WTC11 (cell line): ENCODE measurements at regions not wholly inside any gene's neighbourhood (a gene's known extent, or its start where the extent isn't known, plus 50 kb on each side); places are given as distances from the start of the nearest gene placed in this dataset.

ENCODE experiments used
- ATAC-seq: fragments of 200-7000 bp; cut with Tn5 transposase; 2 replicates; pipeline ENCODE4 v1.10.0; 2021; ENCODE audit warnings: mild to moderate bottlenecking, moderate library complexity
- CTCF ChIA-PET: fragments of 300-600 bp; sonication (Branson Sonifier 250); formaldehyde crosslinking; loops from one replicate; lab custom pipeline; 2021; ENCODE audit warnings: antibody characterized with exemption; lab: Charles Lee
- POLR2A ChIA-PET: fragments of 350-600 bp; sonication (Branson Sonifier 250); formaldehyde crosslinking; loops from one replicate; lab custom pipeline; 2021; ENCODE audit warnings: antibody characterized with exemption; lab: Charles Lee
- DNase-seq: peaks from one replicate; pipeline ENCODE4 v3.0.0; 2021; ENCODE audit warnings: low spot score
- H3K27ac Mint-ChIP-seq: 2 replicates; pipeline ENCODE4 v1.8.0; 2021; ENCODE audit warnings: mixed read lengths
- H3K27me3 Mint-ChIP-seq: 2 replicates; pipeline ENCODE4 v1.8.0; 2021; ENCODE audit warnings: low read depth, mild to moderate bottlenecking, moderate library complexity, mixed read lengths
- H3K36me3 Mint-ChIP-seq: 2 replicates; pipeline ENCODE4 v1.8.0; 2021; ENCODE audit warnings: mixed read lengths
- H3K4me1 Mint-ChIP-seq: 2 replicates; pipeline ENCODE4 v1.8.0; 2022; ENCODE audit warnings: mixed read lengths
- H3K4me3 Mint-ChIP-seq: 2 replicates; pipeline ENCODE4 v1.8.0; 2021; ENCODE audit warnings: mild to moderate bottlenecking, moderate library complexity, mixed read lengths
- H3K9me3 Mint-ChIP-seq: 2 replicates; pipeline ENCODE4 v1.8.0; 2021; ENCODE audit warnings: mixed read lengths
- ATF2 ChIP-seq: sonication (generic); formaldehyde crosslinking; IDR thresholded peaks from 2 replicates; pipeline ENCODE4 v1.8.1; 2022; ENCODE audit warnings: low read depth, missing genetic modification reagents, borderline replicate concordance
- ATF3 ChIP-seq: sonication (generic); formaldehyde crosslinking; conservative IDR thresholded peaks from 2 replicates; pipeline ENCODE4 v1.8.1; 2022; ENCODE audit warnings: mild to moderate bottlenecking, missing genetic modification reagents
- ATF6 ChIP-seq: sonication (generic); formaldehyde crosslinking; IDR thresholded peaks from 2 replicates; pipeline ENCODE4 v1.8.1; 2023; ENCODE audit warnings: mild to moderate bottlenecking, missing genetic modification reagents
- ESRRA ChIP-seq: sonication (generic); formaldehyde crosslinking; IDR thresholded peaks from 2 replicates; pipeline ENCODE4 v1.8.1; 2022; ENCODE audit warnings: mild to moderate bottlenecking, missing genetic modification reagents, borderline replicate concordance
- ETV6 ChIP-seq: sonication (generic); formaldehyde crosslinking; IDR thresholded peaks from 2 replicates; pipeline ENCODE4 v1.8.1; 2022; ENCODE audit warnings: mild to moderate bottlenecking, missing genetic modification reagents
- FOXK1 ChIP-seq: sonication (generic); formaldehyde crosslinking; IDR thresholded peaks from 2 replicates; pipeline ENCODE4 v1.8.0; 2022; ENCODE audit warnings: mild to moderate bottlenecking, moderate library complexity, missing genetic modification reagents
- IRF2 ChIP-seq: sonication (generic); formaldehyde crosslinking; IDR thresholded peaks from 2 replicates; pipeline ENCODE4 v1.8.0; 2022; ENCODE audit warnings: low read depth, missing genetic modification reagents, borderline replicate concordance
- JUN ChIP-seq: sonication (generic); formaldehyde crosslinking; IDR thresholded peaks from 2 replicates; pipeline ENCODE4 v1.8.0; 2023; ENCODE audit warnings: mild to moderate bottlenecking, missing genetic modification reagents
- MAX ChIP-seq: sonication (generic); formaldehyde crosslinking; IDR thresholded peaks from 2 replicates; pipeline ENCODE4 v1.8.0; 2022; ENCODE audit warnings: mild to moderate bottlenecking, missing genetic modification reagents
- NFE2L1 ChIP-seq: sonication (generic); formaldehyde crosslinking; IDR thresholded peaks from 2 replicates; pipeline ENCODE4 v1.8.1; 2023; ENCODE audit warnings: missing genetic modification reagents
- NFYB ChIP-seq: sonication (generic); formaldehyde crosslinking; conservative IDR thresholded peaks from 2 replicates; pipeline ENCODE4 v1.8.0; 2022; ENCODE audit warnings: low read depth, missing genetic modification reagents
- NR3C1 ChIP-seq: sonication (generic); formaldehyde crosslinking; conservative IDR thresholded peaks from 2 replicates; pipeline ENCODE4 v1.8.1; 2023; ENCODE audit warnings: low read depth, mild to moderate bottlenecking, missing genetic modification reagents
- OVOL2 ChIP-seq: fragments of 250-450 bp; sonication (Bioruptor Pico); IDR thresholded peaks from 2 replicates; pipeline ENCODE4 v1.9.0; 2021; ENCODE audit warnings: mild to moderate bottlenecking, borderline replicate concordance
- PRDM15 ChIP-seq: sonication (generic); formaldehyde crosslinking; IDR thresholded peaks from 2 replicates; pipeline ENCODE4 v1.8.0; 2022; ENCODE audit warnings: missing genetic modification reagents
- RELA ChIP-seq: sonication (generic); formaldehyde crosslinking; IDR thresholded peaks from 2 replicates; pipeline ENCODE4 v1.8.1; 2022; ENCODE audit warnings: missing genetic modification reagents, mild to moderate bottlenecking, borderline replicate concordance
- SMAD4 ChIP-seq: sonication (generic); formaldehyde crosslinking; IDR thresholded peaks from 2 replicates; pipeline ENCODE4 v1.8.0; 2022; ENCODE audit warnings: mild to moderate bottlenecking, missing genetic modification reagents
- TEAD1 ChIP-seq: sonication (generic); formaldehyde crosslinking; IDR thresholded peaks from 2 replicates; pipeline ENCODE4 v1.8.0; 2022; ENCODE audit warnings: mild to moderate bottlenecking, missing genetic modification reagents
- USF1 ChIP-seq: sonication (generic); formaldehyde crosslinking; IDR thresholded peaks from 2 replicates; pipeline ENCODE4 v1.8.0; 2022; ENCODE audit warnings: mild to moderate bottlenecking, missing genetic modification reagents
- ZMAT4 ChIP-seq: fragments of 250-450 bp; sonication (Bioruptor Pico); IDR thresholded peaks from 2 replicates; pipeline ENCODE4 v1.9.0; 2021; ENCODE audit warnings: mild to moderate bottlenecking
- ZNF219 ChIP-seq: sonication (generic); formaldehyde crosslinking; IDR thresholded peaks from 2 replicates; pipeline ENCODE4 v1.8.0; 2023; ENCODE audit warnings: missing genetic modification reagents, mild to moderate bottlenecking, borderline replicate concordance

GRCh38 chr15:53395871-53396270, 363.6 kb downstream of the WDR72 start (continued):
- TF ChIP-seq ESRRA (CRISPR knock-in tag) (no peak), USF1 (no peak), RELA (CRISPR knock-in tag) (no peak), ATF6 (CRISPR knock-in tag) (no peak), FOXK1 (CRISPR knock-in tag) (no peak), ZNF219 (no peak), PRDM15 (CRISPR knock-in tag) (no peak), ETV6 (no peak), JUN (CRISPR knock-in tag) (no peak)

GRCh38 chr15:53390549-53390948, 368.9 kb downstream of the WDR72 start:
- ChIA-PET CTCF (no interaction called here), POLR2A (no interaction called here)
- H3K4me1 Mint-ChIP-seq: peaks cover 8% of the 10 kb centered on the region

GRCh38 chr15:53389271-53390037, 370.0 kb downstream of the WDR72 start:
- no peak for ATAC-seq
- H3K27ac Mint-ChIP-seq: no peak overlapping the region
- TF ChIP-seq ESRRA (CRISPR knock-in tag) (no peak), NFE2L1 (CRISPR knock-in tag) (no peak), IRF2 (no peak), MAX (CRISPR knock-in tag) (no peak), ZMAT4 (CRISPR knock-in tag) (no peak), OVOL2 (CRISPR knock-in tag) (no peak), NR3C1 (CRISPR knock-in tag) (no peak)

More at GRCh38 chr15:53390549-53390948, 368.9 kb downstream of the WDR72 start:
- H3K4me3 Mint-ChIP-seq: no peak overlapping the region
- no peak for ATAC-seq
- TF ChIP-seq SMAD4 (CRISPR knock-in tag): no peak
- TF ChIP-seq ATF3 (CRISPR knock-in tag): no peak
- TF ChIP-seq ATF2 (CRISPR knock-in tag): no peak
- TF ChIP-seq ESRRA (CRISPR knock-in tag): no peak
- no peak for TF ChIP-seq NFYB (CRISPR knock-in tag)
- TF ChIP-seq TEAD1: no peak
- TF ChIP-seq, all 79 proteins: peak for 0
- H3K27ac Mint-ChIP-seq: no peak overlapping the region
- no peaks in the 10 kb centered on the region for H3K36me3 Mint-ChIP-seq
- DNase-seq: no peak
- H3K27me3 Mint-ChIP-seq: no peaks in the 10 kb centered on the region
- H3K9me3 Mint-ChIP-seq: no peaks in the 10 kb centered on the region

More at GRCh38 chr15:53389271-53390037, 370.0 kb downstream of the WDR72 start:
- ChIA-PET CTCF (no interaction called here), POLR2A (interaction anchor here (0.6 kb wide), 1 partner anchor 1228 kb away, joined by 6 read pairs; no protein-coding TSS in a partner anchor)
- no peak for DNase-seq
- Mint-ChIP-seq H3K9me3 (no peaks in the 10 kb centered on the region), H3K27me3 (no peaks in the 10 kb centered on the region), H3K36me3 (no peaks in the 10 kb centered on the region), H3K4me1 (peaks cover 8% of the 10 kb centered on the region), H3K4me3 (no peak overlapping the region)
